K562 (cell line): ENCODE measurements at regions not wholly inside any gene's neighbourhood (a gene's known extent, or its start where the extent isn't known, plus 50 kb on each side); places are given as distances from the start of the nearest gene placed in this dataset.

Experiments
- CTCF ChIP-seq, 3 experiments: IDR thresholded peaks in 2 of 3; conservative IDR thresholded peaks in 1 of 3; 2 replicates each; pipeline ENCODE4 v1.5.1; 2011 to 2012; ENCODE audit warnings: low read length in 3 of 3, mild to moderate bottlenecking in 3 of 3, control low read depth in 2 of 3, improper control_type of control experiment in 1 of 3, inconsistent platforms in 1 of 3, low read depth in 1 of 3, mixed read lengths in 1 of 3, moderate library complexity in 1 of 3; ENCODE audit not compliant: insufficient read depth in 2 of 3
- DPF2 ChIP-seq: fragments of 450-650 bp; IDR thresholded peaks from 2 replicates; pipeline ENCODE4 v1.6.1; 2016
- FOSL1 ChIP-seq: fragments of 200-800 bp; sonication (Bioruptor generic); conservative IDR thresholded peaks from 2 replicates; pipeline ENCODE4 v1.6.1; 2016; ENCODE audit warnings: missing genetic modification characterization, missing compliant biosample characterization
- FOXK2 ChIP-seq, 2 experiments: fragments of 450-650 bp; IDR thresholded peaks in 1 of 2; conservative IDR thresholded peaks in 1 of 2; 2 replicates each; pipeline ENCODE4 v1.6.1; 2016; ENCODE audit warnings: low read depth in 2 of 2, mild to moderate bottlenecking in 1 of 2
- HDAC2 ChIP-seq: fragments of 450-650 bp; IDR thresholded peaks from 2 replicates; pipeline ENCODE4 v1.6.1; 2016; ENCODE audit warnings: mild to moderate bottlenecking
- MAX ChIP-seq: sonication (generic); formaldehyde crosslinking; IDR thresholded peaks from 2 replicates; pipeline ENCODE4 v1.9.0; 2022; ENCODE audit warnings: mild to moderate bottlenecking, missing genetic modification reagents
- MEF2A ChIP-seq: IDR thresholded peaks from 2 replicates; pipeline ENCODE4 v1.6.1; 2011; ENCODE audit warnings: low read depth, mild to moderate bottlenecking, low read length, moderate library complexity; ENCODE audit not compliant: control insufficient read depth
- SIRT6 ChIP-seq: IDR thresholded peaks from one replicate; pipeline ENCODE4 v1.6.1; 2012; ENCODE audit warnings: low read depth, mild to moderate bottlenecking, control low read depth, inconsistent platforms, low read length, moderate library complexity
- TAF1 ChIP-seq: IDR thresholded peaks from 2 replicates; pipeline ENCODE4 v1.6.1; 2011; ENCODE audit warnings: mild to moderate bottlenecking, low read length, moderate library complexity; ENCODE audit not compliant: insufficient read depth, control insufficient read depth, severe bottlenecking; ENCODE audit errors: extremely low read depth
- TAF7 ChIP-seq: fragments of 450-650 bp; IDR thresholded peaks from 2 replicates; pipeline ENCODE4 v1.6.1; 2016; ENCODE audit warnings: missing genetic modification characterization, missing compliant biosample characterization
- TBL1XR1 ChIP-seq, 2 experiments: IDR thresholded peaks; 2 replicates each; pipeline ENCODE4 v1.6.1; 2012; ENCODE audit warnings: improper control_type of control experiment in 2 of 2, low read length in 2 of 2, mild to moderate bottlenecking in 1 of 2
- ZBTB2 ChIP-seq: fragments of 450-650 bp; IDR thresholded peaks from 2 replicates; pipeline ENCODE4 v1.6.1; 2016; ENCODE audit warnings: antibody characterized with exemption
- ZNF232 ChIP-seq: sonication (generic); formaldehyde crosslinking; IDR thresholded peaks from 2 replicates; pipeline ENCODE4 v1.8.0; 2022; ENCODE audit warnings: mild to moderate bottlenecking, missing genetic modification reagents
- ZNF551 ChIP-seq: fragments of 250-450 bp; sonication (Bioruptor Pico); IDR thresholded peaks from 2 replicates; pipeline ENCODE4 v1.5.0; 2021; ENCODE audit warnings: mild to moderate bottlenecking, moderate library complexity

- TF ChIP-seq FOXK2 (conservative IDR thresholded peaks at IDR 0.05 in 1 of 2, IDR thresholded peaks at IDR 0.05 in 1 of 2; ENCODE audit: low read depth in 2 of 2) (no peak), CTCF (IDR thresholded peaks at IDR 0.05 in 2 of 3, conservative IDR thresholded peaks at IDR 0.05 in 1 of 3; ENCODE audit: insufficient read depth in 2 of 3, low read depth in 1 of 3, low read length in 3 of 3) (no peak), FOSL1 (tag) (no peak), SIRT6 (no peak), DPF2 (no peak), MAX (CRISPR knock-in tag) (no peak), TAF7 (tag) (no peak), TAF1 (no peak), ZNF551 (no peak), ZNF232 (CRISPR knock-in tag) (no peak), HDAC2 (no peak), ZBTB2 (no peak), TBL1XR1 (IDR thresholded peaks at IDR 0.05; ENCODE audit: low read length in 2 of 2) (no peak), MEF2A (no peak)
Observed at GRCh38 chr12:102567031-102567985, 86.9 kb upstream of the IGF1 start.
